K562 (cell line): ENCODE measurements at regions not wholly inside any gene's neighbourhood (a gene's known extent, or its start where the extent isn't known, plus 50 kb on each side); places are given as distances from the start of the nearest gene placed in this dataset.

Source experiments
- TF ChIP-seq, protein P1 (sequence below): fragments of 450-650 bp; IDR thresholded peaks from 2 replicates; pipeline ENCODE4 v1.6.1; 2016; ENCODE audit warnings: mild to moderate bottlenecking, moderate library complexity

DNA sequence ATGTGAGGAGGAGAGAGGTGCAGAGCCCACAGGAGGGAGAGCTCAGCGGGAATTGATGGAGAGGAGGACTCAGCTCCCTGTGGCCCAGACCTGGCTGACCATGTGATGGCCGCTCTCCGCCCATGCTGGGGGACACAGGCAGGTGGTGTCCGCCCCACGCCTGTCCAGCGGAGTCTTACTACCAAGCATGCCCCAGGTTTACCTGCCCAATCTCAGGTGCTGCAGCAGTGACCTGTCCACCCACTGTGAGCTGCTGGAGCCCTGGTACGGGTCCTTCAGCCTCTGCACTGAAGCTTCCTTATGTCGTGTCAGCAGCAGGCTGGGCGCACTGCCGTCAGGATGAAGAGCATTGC, 170.8 kb downstream of the RTP5 start (continued):
- TF ChIP-seq, protein P1, sequence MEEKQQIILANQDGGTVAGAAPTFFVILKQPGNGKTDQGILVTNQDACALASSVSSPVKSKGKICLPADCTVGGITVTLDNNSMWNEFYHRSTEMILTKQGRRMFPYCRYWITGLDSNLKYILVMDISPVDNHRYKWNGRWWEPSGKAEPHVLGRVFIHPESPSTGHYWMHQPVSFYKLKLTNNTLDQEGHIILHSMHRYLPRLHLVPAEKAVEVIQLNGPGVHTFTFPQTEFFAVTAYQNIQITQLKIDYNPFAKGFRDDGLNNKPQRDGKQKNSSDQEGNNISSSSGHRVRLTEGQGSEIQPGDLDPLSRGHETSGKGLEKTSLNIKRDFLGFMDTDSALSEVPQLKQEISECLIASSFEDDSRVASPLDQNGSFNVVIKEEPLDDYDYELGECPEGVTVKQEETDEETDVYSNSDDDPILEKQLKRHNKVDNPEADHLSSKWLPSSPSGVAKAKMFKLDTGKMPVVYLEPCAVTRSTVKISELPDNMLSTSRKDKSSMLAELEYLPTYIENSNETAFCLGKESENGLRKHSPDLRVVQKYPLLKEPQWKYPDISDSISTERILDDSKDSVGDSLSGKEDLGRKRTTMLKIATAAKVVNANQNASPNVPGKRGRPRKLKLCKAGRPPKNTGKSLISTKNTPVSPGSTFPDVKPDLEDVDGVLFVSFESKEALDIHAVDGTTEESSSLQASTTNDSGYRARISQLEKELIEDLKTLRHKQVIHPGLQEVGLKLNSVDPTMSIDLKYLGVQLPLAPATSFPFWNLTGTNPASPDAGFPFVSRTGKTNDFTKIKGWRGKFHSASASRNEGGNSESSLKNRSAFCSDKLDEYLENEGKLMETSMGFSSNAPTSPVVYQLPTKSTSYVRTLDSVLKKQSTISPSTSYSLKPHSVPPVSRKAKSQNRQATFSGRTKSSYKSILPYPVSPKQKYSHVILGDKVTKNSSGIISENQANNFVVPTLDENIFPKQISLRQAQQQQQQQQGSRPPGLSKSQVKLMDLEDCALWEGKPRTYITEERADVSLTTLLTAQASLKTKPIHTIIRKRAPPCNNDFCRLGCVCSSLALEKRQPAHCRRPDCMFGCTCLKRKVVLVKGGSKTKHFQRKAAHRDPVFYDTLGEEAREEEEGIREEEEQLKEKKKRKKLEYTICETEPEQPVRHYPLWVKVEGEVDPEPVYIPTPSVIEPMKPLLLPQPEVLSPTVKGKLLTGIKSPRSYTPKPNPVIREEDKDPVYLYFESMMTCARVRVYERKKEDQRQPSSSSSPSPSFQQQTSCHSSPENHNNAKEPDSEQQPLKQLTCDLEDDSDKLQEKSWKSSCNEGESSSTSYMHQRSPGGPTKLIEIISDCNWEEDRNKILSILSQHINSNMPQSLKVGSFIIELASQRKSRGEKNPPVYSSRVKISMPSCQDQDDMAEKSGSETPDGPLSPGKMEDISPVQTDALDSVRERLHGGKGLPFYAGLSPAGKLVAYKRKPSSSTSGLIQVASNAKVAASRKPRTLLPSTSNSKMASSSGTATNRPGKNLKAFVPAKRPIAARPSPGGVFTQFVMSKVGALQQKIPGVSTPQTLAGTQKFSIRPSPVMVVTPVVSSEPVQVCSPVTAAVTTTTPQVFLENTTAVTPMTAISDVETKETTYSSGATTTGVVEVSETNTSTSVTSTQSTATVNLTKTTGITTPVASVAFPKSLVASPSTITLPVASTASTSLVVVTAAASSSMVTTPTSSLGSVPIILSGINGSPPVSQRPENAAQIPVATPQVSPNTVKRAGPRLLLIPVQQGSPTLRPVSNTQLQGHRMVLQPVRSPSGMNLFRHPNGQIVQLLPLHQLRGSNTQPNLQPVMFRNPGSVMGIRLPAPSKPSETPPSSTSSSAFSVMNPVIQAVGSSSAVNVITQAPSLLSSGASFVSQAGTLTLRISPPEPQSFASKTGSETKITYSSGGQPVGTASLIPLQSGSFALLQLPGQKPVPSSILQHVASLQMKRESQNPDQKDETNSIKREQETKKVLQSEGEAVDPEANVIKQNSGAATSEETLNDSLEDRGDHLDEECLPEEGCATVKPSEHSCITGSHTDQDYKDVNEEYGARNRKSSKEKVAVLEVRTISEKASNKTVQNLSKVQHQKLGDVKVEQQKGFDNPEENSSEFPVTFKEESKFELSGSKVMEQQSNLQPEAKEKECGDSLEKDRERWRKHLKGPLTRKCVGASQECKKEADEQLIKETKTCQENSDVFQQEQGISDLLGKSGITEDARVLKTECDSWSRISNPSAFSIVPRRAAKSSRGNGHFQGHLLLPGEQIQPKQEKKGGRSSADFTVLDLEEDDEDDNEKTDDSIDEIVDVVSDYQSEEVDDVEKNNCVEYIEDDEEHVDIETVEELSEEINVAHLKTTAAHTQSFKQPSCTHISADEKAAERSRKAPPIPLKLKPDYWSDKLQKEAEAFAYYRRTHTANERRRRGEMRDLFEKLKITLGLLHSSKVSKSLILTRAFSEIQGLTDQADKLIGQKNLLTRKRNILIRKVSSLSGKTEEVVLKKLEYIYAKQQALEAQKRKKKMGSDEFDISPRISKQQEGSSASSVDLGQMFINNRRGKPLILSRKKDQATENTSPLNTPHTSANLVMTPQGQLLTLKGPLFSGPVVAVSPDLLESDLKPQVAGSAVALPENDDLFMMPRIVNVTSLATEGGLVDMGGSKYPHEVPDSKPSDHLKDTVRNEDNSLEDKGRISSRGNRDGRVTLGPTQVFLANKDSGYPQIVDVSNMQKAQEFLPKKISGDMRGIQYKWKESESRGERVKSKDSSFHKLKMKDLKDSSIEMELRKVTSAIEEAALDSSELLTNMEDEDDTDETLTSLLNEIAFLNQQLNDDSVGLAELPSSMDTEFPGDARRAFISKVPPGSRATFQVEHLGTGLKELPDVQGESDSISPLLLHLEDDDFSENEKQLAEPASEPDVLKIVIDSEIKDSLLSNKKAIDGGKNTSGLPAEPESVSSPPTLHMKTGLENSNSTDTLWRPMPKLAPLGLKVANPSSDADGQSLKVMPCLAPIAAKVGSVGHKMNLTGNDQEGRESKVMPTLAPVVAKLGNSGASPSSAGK, result no peak
